BE2C (cell line): ENCODE measurements at regions not wholly inside any gene's neighbourhood (a gene's known extent, or its start where the extent isn't known, plus 50 kb on each side); places are given as distances from the start of the nearest gene placed in this dataset.
A peak's percentile ranks its signal among the peaks of the same experiment; 100 is the strongest.
"Not testable (repeated sequence)": the region's sequence is repeated elsewhere in the genome, so short reads cannot be mapped to it uniquely, and the experiment has no call there.

Experiments
- DNase-seq: peaks from one replicate; pipeline ENCODE4 v3.0.0-alpha.2; 2020
- H3K27me3 ChIP-seq: fragments of 250-450 bp; sonication (Bioruptor Pico); 2 replicates; pipeline ENCODE4 v1.5.1; 2020; ENCODE audit warnings: mild to moderate bottlenecking
- H3K36me3 ChIP-seq: fragments of 250-450 bp; sonication (Bioruptor Pico); 2 replicates; pipeline ENCODE4 v1.5.1; 2020; ENCODE audit warnings: mild to moderate bottlenecking
- H3K4me1 ChIP-seq: fragments of 250-450 bp; sonication (Bioruptor Pico); 2 replicates; pipeline ENCODE4 v1.5.1; 2020
- H3K4me3 ChIP-seq: 2 replicates; pipeline ENCODE4 v1.5.1; 2011; ENCODE audit warnings: low read depth, low read length
- H3K9me3 ChIP-seq: fragments of 250-450 bp; sonication (Bioruptor Pico); 2 replicates; pipeline ENCODE4 v1.5.1; 2020
- CTCF ChIP-seq: IDR thresholded peaks from 2 replicates; pipeline ENCODE4 v1.5.1; 2012; ENCODE audit warnings: mild to moderate bottlenecking, low read depth, low read length

GRCh38 chr7:126057979-126058378 is 1128.4 kb upstream of the POT1 start:
- no peak for DNase-seq
- TF ChIP-seq CTCF, result no peak
- H3K9me3 ChIP-seq, result no peaks in the 10 kb centered on the region; the same call in 1 of the 2 replicates

GRCh38 chr7:126056613-126057012 is 1127.0 kb upstream of the POT1 start:
- DNase-seq, H3K27me3 ChIP-seq, H3K9me3 ChIP-seq: not testable (repeated sequence)

More at GRCh38 chr7:126057979-126058378, 1128.4 kb upstream of the POT1 start:
- Histone ChIP-seq H3K4me1 (no peaks in the 10 kb centered on the region), H3K27me3 (no peaks in the 10 kb centered on the region), H3K4me3 (no peak overlapping the region), H3K36me3 (no peaks in the 10 kb centered on the region)

GRCh38 chr7:126052229-126052628 is 1122.6 kb upstream of the POT1 start:
- Histone ChIP-seq H3K4me1 (no peaks in the 10 kb centered on the region), H3K4me3 (no peak overlapping the region), H3K27me3 (no peaks in the 10 kb centered on the region), H3K9me3 (no peaks in the 10 kb centered on the region; the same call in 1 of the 2 replicates), H3K36me3 (no peaks in the 10 kb centered on the region)
- no peak for TF ChIP-seq CTCF
- DNase-seq, result peak; percentile 33

More at GRCh38 chr7:126056613-126057012, 1127.0 kb upstream of the POT1 start:
- not testable (repeated sequence) for H3K4me1 ChIP-seq, H3K36me3 ChIP-seq, H3K4me3 ChIP-seq

GRCh38 chr7:126044662-126045061 is 1115.0 kb upstream of the POT1 start:
- no peak for TF ChIP-seq CTCF
- Histone ChIP-seq H3K36me3 (no peaks in the 10 kb centered on the region), H3K27me3 (no peaks in the 10 kb centered on the region), H3K4me3 (no peak overlapping the region), H3K4me1 (no peaks in the 10 kb centered on the region), H3K9me3 (no peaks in the 10 kb centered on the region)
- DNase-seq, result no peak

GRCh38 chr7:126041472-126041871 is 1111.8 kb upstream of the POT1 start:
- Histone ChIP-seq H3K4me3 (no peak overlapping the region), H3K36me3 (no peaks in the 10 kb centered on the region), H3K9me3 (no peaks in the 10 kb centered on the region), H3K27me3 (no peaks in the 10 kb centered on the region), H3K4me1 (no peaks in the 10 kb centered on the region)
- no peak for DNase-seq
- no peak for TF ChIP-seq CTCF

- H3K27me3 ChIP-seq, result no peaks in the 10 kb centered on the region
- no peak overlapping the region for H3K4me3 ChIP-seq
- TF ChIP-seq CTCF, result no peak
- no peaks in the 10 kb centered on the region for H3K4me1 ChIP-seq
- no peaks in the 10 kb centered on the region for H3K9me3 ChIP-seq
- peak; percentile 22 for DNase-seq
- H3K36me3 ChIP-seq, result no peaks in the 10 kb centered on the region
Observed at GRCh38 chr7:126040114-126041045, 1110.8 kb upstream of the POT1 start.
